ENCODE measurements at regions not wholly inside any gene's neighbourhood (a gene's known extent, or its start where the extent isn't known, plus 50 kb on each side); places are given as distances from the start of the nearest gene placed in this dataset.

DNA sequence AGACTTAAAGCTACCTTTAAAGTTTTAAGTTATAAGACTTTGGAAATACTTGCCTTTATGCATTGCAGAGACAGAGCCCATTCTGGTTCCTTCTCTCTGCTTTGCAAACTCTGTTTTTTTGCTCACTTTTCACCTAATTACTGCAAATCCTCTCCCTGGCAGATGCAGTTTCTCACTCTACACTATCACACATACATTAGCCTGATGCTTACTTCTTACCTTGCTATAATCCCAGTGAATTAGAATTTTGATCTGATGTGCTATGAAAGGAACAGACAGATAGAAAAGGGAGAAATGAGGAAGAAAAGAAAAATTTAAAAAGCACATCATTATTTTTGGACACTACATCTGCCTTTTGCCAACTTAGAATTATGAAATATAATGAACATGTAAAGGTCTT lies 489.5 kb upstream of the EDIL3 start:
- ChIA-PET POLR2A (ENCODE audit: partially characterized antibody) (no interaction called here), CTCF (ENCODE audit: partially characterized antibody) (no interaction called here)
- Histone ChIP-seq H3K4me3 (ENCODE audit: extremely low read depth in 1 of 4, insufficient read depth in 2 of 4, low read depth in 3 of 4, low read length in 4 of 4) (no peak overlapping the region), H3K27me3 (replicated peaks in 1 of 4; ENCODE audit: control insufficient read depth in 3 of 4, extremely low read depth in 1 of 4, insufficient read depth in 3 of 4, low read length in 3 of 4) (no peaks in the 10 kb centered on the region), H4K5ac (ENCODE audit: insufficient read length, low read depth, low read length) (no peak overlapping the region), H3K56ac (replicated peaks; ENCODE audit: insufficient read length, low read depth, low read length) (no peak overlapping the region), H4K20me1 (replicated peaks in 1 of 2; ENCODE audit: control insufficient read depth in 1 of 2, insufficient read depth in 2 of 2, low read length in 2 of 2) (no peaks in the 10 kb centered on the region), H3K9ac (replicated peaks in 1 of 4; ENCODE audit: extremely low read depth in 1 of 4, low read depth in 3 of 4, low read length in 3 of 4) (no peak overlapping the region), H3K79me2 (ENCODE audit: control insufficient read depth in 1 of 2, insufficient read depth in 2 of 2, low read length in 2 of 2) (no peaks in the 10 kb centered on the region), H2BK15ac (ENCODE audit: low read length) (no peak overlapping the region), H2BK120ac (replicated peaks; ENCODE audit: low read depth, low read length) (no peak overlapping the region), H2BK5ac (ENCODE audit: low read depth, low read length) (no peak overlapping the region), H3K79me1 (ENCODE audit: low read depth, low read length) (no peaks in the 10 kb centered on the region), H2BK20ac (ENCODE audit: low read length) (no peak overlapping the region), H3K23ac (ENCODE audit: insufficient read length) (no peak overlapping the region), H2AFZ (ENCODE audit: low read length) (no peak overlapping the region), H3K36me3 (ENCODE audit: control insufficient read depth in 2 of 4, insufficient read depth in 4 of 4, low read length in 3 of 4) (no peaks in the 10 kb centered on the region), H3K4me1 (replicated peaks in 1 of 4; ENCODE audit: control insufficient read depth in 3 of 4, insufficient read depth in 4 of 4, low read length in 3 of 4) (peaks cover 0 to 4% (median 0%) of the 10 kb centered on the region in 4 experiments; a peak in 2 of 7 replicates), H3K14ac (ENCODE audit: insufficient read length) (no peak overlapping the region), H3K18ac (ENCODE audit: extremely low read depth, low read length) (no peak overlapping the region), H4K8ac (ENCODE audit: extremely low read depth, insufficient read depth, low read length) (no peak overlapping the region), H3K4me2 (ENCODE audit: insufficient read depth in 1 of 2, low read depth in 2 of 2, low read length in 2 of 2) (no peak overlapping the region), H3K27ac (ENCODE audit: low read depth, low read length) (no peak overlapping the region), H2AK5ac (ENCODE audit: low read depth, low read length) (no peak overlapping the region), H3K23me2 (ENCODE audit: low read depth, low read length) (no peaks in the 10 kb centered on the region), H3K9me3 (ENCODE audit: insufficient read depth in 2 of 2, low read depth in 1 of 2, low read length in 1 of 2) (no peaks in the 10 kb centered on the region), H3K4ac (replicated peaks; ENCODE audit: insufficient read length, low read depth, low read length) (no peak overlapping the region), H2BK12ac (ENCODE audit: low read depth, low read length) (no peak overlapping the region), H4K91ac (replicated peaks; ENCODE audit: insufficient read length, low read length) (no peak overlapping the region)
- FAIRE-seq (no peak), DNase-seq (ENCODE audit: low read depth in 1 of 2, low spot score in 2 of 2) (no peak)
- no peak for TF ChIP-seq GABPA (IDR thresholded peaks at IDR 0.05; ENCODE audit: borderline replicate concordance, insufficient read depth, low read length)
- TF ChIP-seq ATF3 (IDR thresholded peaks at IDR 0.05; ENCODE audit: insufficient read depth, low read depth, low read length), result no peak
- TF ChIP-seq MAFK (IDR thresholded peaks at IDR 0.05; ENCODE audit: low read depth, low read length), result no peak
- no peak for TF ChIP-seq BACH1 (IDR thresholded peaks at IDR 0.05; ENCODE audit: low read length)
- TF ChIP-seq SIN3A (conservative IDR thresholded peaks at IDR 0.05 in 1 of 2, IDR thresholded peaks at IDR 0.05 in 1 of 2; ENCODE audit: low read depth in 1 of 2, low read length in 2 of 2), result no peak
- TF ChIP-seq JUN (IDR thresholded peaks at IDR 0.05; ENCODE audit: low read depth, low read length), result no peak
- no peak for TF ChIP-seq SP2 (IDR thresholded peaks at IDR 0.05; ENCODE audit: low read length)
- no peak for TF ChIP-seq SAP30 (IDR thresholded peaks at IDR 0.05; ENCODE audit: insufficient read depth, insufficient replicate concordance, low read length)
- TF ChIP-seq FOSL1 (IDR thresholded peaks at IDR 0.05; ENCODE audit: insufficient read depth, low read depth, low read length), result no peak
- no peak for TF ChIP-seq RXRA (IDR thresholded peaks at IDR 0.05; ENCODE audit: insufficient read depth, low read depth, low read length)
- TF ChIP-seq JUND (IDR thresholded peaks at IDR 0.05; ENCODE audit: low read length), result no peak
- TF ChIP-seq RNF2 (IDR thresholded peaks at IDR 0.05; ENCODE audit: borderline replicate concordance, low read depth, low read length, missing control alignments, poor library complexity, severe bottlenecking), result no peak
- TF ChIP-seq SP4 (IDR thresholded peaks at IDR 0.05; ENCODE audit: low read length), result no peak
- TF ChIP-seq POLR2A (IDR thresholded peaks at IDR 0.05; ENCODE audit: control extremely low read depth in 1 of 2, low read depth in 2 of 2, low read length in 2 of 2), result no peak
- TF ChIP-seq, protein P1, sequence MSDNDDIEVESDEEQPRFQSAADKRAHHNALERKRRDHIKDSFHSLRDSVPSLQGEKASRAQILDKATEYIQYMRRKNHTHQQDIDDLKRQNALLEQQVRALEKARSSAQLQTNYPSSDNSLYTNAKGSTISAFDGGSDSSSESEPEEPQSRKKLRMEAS (IDR thresholded peaks at IDR 0.05), result no peak
- TF ChIP-seq ZNF274 (IDR thresholded peaks at IDR 0.05; ENCODE audit: borderline replicate concordance, extremely low read depth, low read length), result no peak

Measured in H1 (cell line).